SK-N-SH (cell line): ENCODE measurements at regions not wholly inside any gene's neighbourhood (a gene's known extent, or its start where the extent isn't known, plus 50 kb on each side); places are given as distances from the start of the nearest gene placed in this dataset.

Experiments
- CTCF ChIA-PET: fragments of 300-600, 350-600 bp; formaldehyde crosslinking; extraction: SDS; loops from one replicate; lab custom pipeline; 2021; lab: Yijun Ruan, JAX
- POLR2A ChIA-PET: fragments of 350-600 bp; sonication (Branson Sonifier 250); formaldehyde crosslinking; extraction: SDS; loops from one replicate; lab custom pipeline; 2020; ENCODE audit warnings: antibody characterized with exemption, inconsistent platforms; lab: Yijun Ruan, JAX
- DNase-seq: peaks from one replicate; pipeline ENCODE4 v3.0.0; 2012
- H2AFZ ChIP-seq: fragments of 200-600 bp; sonication (generic); 2 replicates; pipeline ENCODE4 v1.8.1; 2016; ENCODE audit warnings: antibody characterized with exemption, mild to moderate bottlenecking, low read depth
- H3F3A ChIP-seq: fragments of 200-600 bp; sonication (generic); replicated peaks from 2 replicates; pipeline ENCODE3; 2016; ENCODE audit warnings: antibody characterized with exemption, mild to moderate bottlenecking; ENCODE audit not compliant: insufficient read depth
- H3K27ac ChIP-seq, 2 experiments: fragments of 200-500 bp in 1 of 2; fragments of 200-600 bp in 1 of 2; sonication (Bioruptor generic) in 1 of 2; sonication (generic), shearing (Covaris generic) in 1 of 2; 2 replicates each; pipeline versions ENCODE4 v1.5.1 to v1.6.1; 2014 to 2016; ENCODE audit warnings: low read depth in 2 of 2, inconsistent platforms in 1 of 2, low read length in 1 of 2, mild to moderate bottlenecking in 1 of 2, mixed read lengths in 1 of 2
- H3K27me3 ChIP-seq: fragments of 200-600 bp; sonication (generic), shearing (Covaris generic); 2 replicates; pipeline ENCODE4 v1.6.1; 2016; ENCODE audit warnings: mixed run types; ENCODE audit not compliant: insufficient read depth
- H3K36me3 ChIP-seq, 2 experiments: fragments of 200-500 bp in 1 of 2; fragments of 200-600 bp in 1 of 2; sonication (Bioruptor generic) in 1 of 2; sonication (generic) in 1 of 2; replicated peaks in 1 of 2; 2 replicates each; pipeline versions ENCODE3 to v1.5.1; 2014 to 2016; ENCODE audit warnings: low read length in 1 of 2, mild to moderate bottlenecking in 1 of 2; ENCODE audit not compliant: insufficient read depth in 2 of 2, control insufficient read depth in 1 of 2
- H3K4me1 ChIP-seq, 2 experiments: fragments of 200-500 bp in 1 of 2; fragments of 200-600 bp in 1 of 2; sonication (Bioruptor generic) in 1 of 2; sonication (generic), shearing (Covaris generic) in 1 of 2; 2 replicates each; pipeline versions ENCODE4 v1.5.1 to v1.6.1; 2014 to 2016; ENCODE audit warnings: low read depth in 1 of 2, low read length in 1 of 2, mixed run types in 1 of 2; ENCODE audit not compliant: insufficient read depth in 2 of 2, control insufficient read depth in 1 of 2
- H3K4me2 ChIP-seq: fragments of 200-600 bp; sonication (generic), shearing (Covaris generic); 2 replicates; pipeline ENCODE4 v1.6.1; 2017; ENCODE audit warnings: mixed run types
- H3K4me3 ChIP-seq, 2 experiments: fragments of 200-500 bp in 1 of 2; fragments of 200-600 bp in 1 of 2; sonication (Bioruptor generic) in 1 of 2; sonication (generic), shearing (Covaris generic) in 1 of 2; 2 replicates each; pipeline versions ENCODE4 v1.5.1 to v1.8.1; 2014 to 2016; ENCODE audit warnings: low read depth in 2 of 2, inconsistent platforms in 1 of 2, low read length in 1 of 2, mild to moderate bottlenecking in 1 of 2, mixed read lengths in 1 of 2, moderate library complexity in 1 of 2
- H3K79me2 ChIP-seq: fragments of 200-600 bp; sonication (generic); 2 replicates; pipeline ENCODE4 v1.8.1; 2017; ENCODE audit warnings: mild to moderate bottlenecking; ENCODE audit not compliant: insufficient read depth
- H3K9ac ChIP-seq: fragments of 200-600 bp; sonication (generic); 2 replicates; pipeline ENCODE4 v1.6.1; 2017; ENCODE audit warnings: mixed run types
- H3K9me2 ChIP-seq: fragments of 200-600 bp; sonication (generic); 2 replicates; pipeline ENCODE4 v1.6.1; 2017; ENCODE audit warnings: mixed run types
- H3K9me3 ChIP-seq: fragments of 200-600 bp; sonication (generic); 2 replicates; pipeline ENCODE4 v1.6.1; 2017; ENCODE audit warnings: mixed run types, mild to moderate bottlenecking, moderate library complexity
- H4K20me1 ChIP-seq: fragments of 200-600 bp; sonication (generic); 2 replicates; pipeline ENCODE4 v1.6.1; 2017; ENCODE audit warnings: mild to moderate bottlenecking, mixed run types; ENCODE audit not compliant: insufficient read depth
- EZH2phosphoT487 ChIP-seq: fragments of 200-600 bp; sonication (generic); IDR thresholded peaks from 2 replicates; pipeline ENCODE4 v1.6.1; 2017; ENCODE audit warnings: low read depth, mixed run types, mild to moderate bottlenecking, antibody characterized with exemption, moderate library complexity, borderline replicate concordance
- FOSL2 ChIP-seq: IDR thresholded peaks from 2 replicates; pipeline ENCODE4 v1.4.0; 2012; ENCODE audit warnings: low read depth, mild to moderate bottlenecking, moderate library complexity, borderline replicate concordance
- GABPA ChIP-seq: IDR thresholded peaks from 2 replicates; pipeline ENCODE4 v1.4.0; 2012; ENCODE audit warnings: low read depth, mild to moderate bottlenecking
- IRF3 ChIP-seq: fragments of 150-350 bp; IDR thresholded peaks from 2 replicates; pipeline ENCODE4 v1.6.1; 2016; ENCODE audit warnings: mild to moderate bottlenecking, low read depth, low read length
- MEF2A ChIP-seq: IDR thresholded peaks from 2 replicates; pipeline ENCODE4 v1.4.0; 2012; ENCODE audit warnings: low read depth, borderline replicate concordance
- MXI1 ChIP-seq: IDR thresholded peaks from 2 replicates; pipeline ENCODE4 v1.6.1; 2012; ENCODE audit warnings: mild to moderate bottlenecking, low read depth, low read length, improper control_type of control experiment
- NFIC ChIP-seq: IDR thresholded peaks from 2 replicates; pipeline ENCODE4 v1.4.0; 2012; ENCODE audit warnings: borderline replicate concordance
- NRF1 ChIP-seq: IDR thresholded peaks from 2 replicates; pipeline ENCODE4 v1.6.1; 2012; ENCODE audit warnings: low read depth, mild to moderate bottlenecking, low read length
- POLR2AphosphoS5 ChIP-seq: IDR thresholded peaks from 2 replicates; pipeline ENCODE4 v1.6.1; 2012; ENCODE audit warnings: low read depth, low read length
- REST ChIP-seq: IDR thresholded peaks from 2 replicates; pipeline ENCODE4 v1.6.1; 2012; ENCODE audit warnings: mild to moderate bottlenecking, low read depth, low read length, moderate library complexity
- RXRA ChIP-seq: IDR thresholded peaks from 2 replicates; pipeline ENCODE4 v1.4.0; 2012; ENCODE audit warnings: low read depth, mild to moderate bottlenecking, borderline replicate concordance
- SIN3A ChIP-seq: IDR thresholded peaks from 2 replicates; pipeline ENCODE4 v1.6.1; 2012; ENCODE audit warnings: low read depth, mild to moderate bottlenecking, low read length, moderate library complexity, borderline replicate concordance
- TAF1 ChIP-seq: IDR thresholded peaks from 2 replicates; pipeline ENCODE4 v1.6.1; 2012; ENCODE audit warnings: low read depth, mild to moderate bottlenecking, low read length, moderate library complexity, borderline replicate concordance
- USF1 ChIP-seq: IDR thresholded peaks from 2 replicates; pipeline ENCODE4 v1.4.0; 2012; ENCODE audit warnings: low read depth, borderline replicate concordance
- USF2 ChIP-seq: fragments of 150-350 bp; IDR thresholded peaks from 2 replicates; pipeline ENCODE4 v1.6.1; 2017; ENCODE audit warnings: antibody characterized with exemption, low read length, low read depth, borderline replicate concordance
- YY1 ChIP-seq: IDR thresholded peaks from 2 replicates; pipeline ENCODE4 v1.4.0; 2012; ENCODE audit warnings: low read depth, mild to moderate bottlenecking
- ZBTB33 ChIP-seq: IDR thresholded peaks from 2 replicates; pipeline ENCODE4 v1.4.0; 2012; ENCODE audit warnings: low read depth, borderline replicate concordance
- WGBS: methylation state at CpG from one replicate; pipeline ENCODE4 v1.1.6; 2017; ENCODE audit warnings: low lambda C conversion rate; 5-methylcytosine and 5-hydroxymethylcytosine counted together

- H2AFZ ChIP-seq = no peak overlapping the region
- no peak overlapping the region for H3K4me2 ChIP-seq
- H3K4me1 ChIP-seq = peaks cover 0 to 2% of the 10 kb centered on the region in 2 experiments; a peak in 1 of 4 replicates
- no peaks in the 10 kb centered on the region for H3K27me3 ChIP-seq
- H3K9me2 ChIP-seq = no peaks in the 10 kb centered on the region; the same call in 1 of the 2 replicates
- H3K9ac ChIP-seq = no peak overlapping the region
- no peaks in the 10 kb centered on the region for H3K79me2 ChIP-seq
- no peaks in the 10 kb centered on the region for H3K36me3 ChIP-seq
- H3F3A ChIP-seq = no peaks in the 10 kb centered on the region
- TF ChIP-seq POLR2AphosphoS5 = no peak
- no peak for TF ChIP-seq IRF3
- H3K9me3 ChIP-seq = 0 out of 2 replicates have a peak, but pooled peaks cover 4% of the 10 kb centered on the region
- 83% methylated on average over 8 of the region's 8 CpGs for WGBS
- ChIA-PET CTCF (interaction anchor here (0.8 kb wide), 1 partner anchor 637 kb away, joined by 3 read pairs; the partner anchor contains the start of gene SEMA3D), POLR2A (no interaction called here)
- no peaks in the 10 kb centered on the region for H4K20me1 ChIP-seq
- DNase-seq = no peak
- H3K27ac ChIP-seq = no peak overlapping the region
- H3K4me3 ChIP-seq = no peak overlapping the region
Measured at GRCh38 chr7:85823396-85824080, 636.7 kb upstream of the SEMA3D start.

- H4K20me1 ChIP-seq = no peaks in the 10 kb centered on the region
- no peak overlapping the region for H3K27ac ChIP-seq
- no peaks in the 10 kb centered on the region; the same call in 1 of the 2 replicates for H3K9me2 ChIP-seq
- no peaks in the 10 kb centered on the region for H3F3A ChIP-seq
- 45% methylated on average over 2 of the region's 4 CpGs for WGBS
- H3K9me3 ChIP-seq = 0 out of 2 replicates have a peak, but pooled peaks cover 7% of the 10 kb centered on the region
- no peak overlapping the region for H3K4me2 ChIP-seq
- CTCF ChIA-PET = interaction anchor here (1.1 to 1.7 kb wide), 2 partner anchors 8 to 781 kb away, joined by 3 to 10 read pairs; no protein-coding TSS in a partner anchor
- H3K9ac ChIP-seq = no peak overlapping the region
- no peaks in the 10 kb centered on the region for H3K36me3 ChIP-seq
- H2AFZ ChIP-seq = no peak overlapping the region
- H3K4me3 ChIP-seq = no peak overlapping the region
- no peaks in the 10 kb centered on the region for H3K27me3 ChIP-seq
- POLR2A ChIA-PET = no interaction called here
- no peak for DNase-seq
- H3K79me2 ChIP-seq = no peaks in the 10 kb centered on the region
- no peaks in the 10 kb centered on the region for H3K4me1 ChIP-seq
- TF ChIP-seq RXRA = no peak
- TF ChIP-seq EZH2phosphoT487 = no peak
- TF ChIP-seq NFIC = no peak
- TF ChIP-seq NRF1 = no peak
- TF ChIP-seq REST = no peak
- TF ChIP-seq TAF1 = no peak
- no peak for TF ChIP-seq MEF2A
- no peak for TF ChIP-seq USF2
- no peak for TF ChIP-seq POLR2AphosphoS5
- TF ChIP-seq YY1 = no peak
- no peak for TF ChIP-seq MXI1
- TF ChIP-seq ZBTB33 = no peak
- TF ChIP-seq USF1 = no peak
- TF ChIP-seq FOSL2 = no peak
- TF ChIP-seq SIN3A = no peak
- no peak for TF ChIP-seq GABPA
Measured at GRCh38 chr7:85821926-85822325, 635.1 kb upstream of the SEMA3D start.
